ENCODE measurements at regions not wholly inside any gene's neighbourhood (a gene's known extent, or its start where the extent isn't known, plus 50 kb on each side); places are given as distances from the start of the nearest gene placed in this dataset.

GRCh38 chr5:63602971-63603370, 359.3 kb downstream of the HTR1A start:
- Histone ChIP-seq H4K20me1 (ENCODE audit: insufficient read depth, low read length) (no peaks in the 10 kb centered on the region), H2AFZ (ENCODE audit: low read length) (no peak overlapping the region), H3K9ac (ENCODE audit: low read length) (no peak overlapping the region), H3K79me2 (ENCODE audit: insufficient read depth, low read length) (no peaks in the 10 kb centered on the region), H3K4me2 (ENCODE audit: low read length) (no peak overlapping the region), H3K9me3 (ENCODE audit: low read length) (no peaks in the 10 kb centered on the region), H3K4me3 (ENCODE audit: low read depth, low read length, poor library complexity, severe bottlenecking) (no peak overlapping the region), H3K4me1 (ENCODE audit: insufficient read depth, low read length, severe bottlenecking) (no peaks in the 10 kb centered on the region), H3K36me3 (ENCODE audit: insufficient read depth, low read length) (no peaks in the 10 kb centered on the region), H3K27me3 (ENCODE audit: insufficient read depth, low read length) (no peaks in the 10 kb centered on the region), H3K27ac (ENCODE audit: low read depth, low read length, poor library complexity, severe bottlenecking) (no peak overlapping the region), H3F3A (ENCODE audit: insufficient read depth, low read length) (no peaks in the 10 kb centered on the region), H3K9me2 (ENCODE audit: low read depth, low read length) (no peaks in the 10 kb centered on the region)
- TF ChIP-seq, protein P1, sequence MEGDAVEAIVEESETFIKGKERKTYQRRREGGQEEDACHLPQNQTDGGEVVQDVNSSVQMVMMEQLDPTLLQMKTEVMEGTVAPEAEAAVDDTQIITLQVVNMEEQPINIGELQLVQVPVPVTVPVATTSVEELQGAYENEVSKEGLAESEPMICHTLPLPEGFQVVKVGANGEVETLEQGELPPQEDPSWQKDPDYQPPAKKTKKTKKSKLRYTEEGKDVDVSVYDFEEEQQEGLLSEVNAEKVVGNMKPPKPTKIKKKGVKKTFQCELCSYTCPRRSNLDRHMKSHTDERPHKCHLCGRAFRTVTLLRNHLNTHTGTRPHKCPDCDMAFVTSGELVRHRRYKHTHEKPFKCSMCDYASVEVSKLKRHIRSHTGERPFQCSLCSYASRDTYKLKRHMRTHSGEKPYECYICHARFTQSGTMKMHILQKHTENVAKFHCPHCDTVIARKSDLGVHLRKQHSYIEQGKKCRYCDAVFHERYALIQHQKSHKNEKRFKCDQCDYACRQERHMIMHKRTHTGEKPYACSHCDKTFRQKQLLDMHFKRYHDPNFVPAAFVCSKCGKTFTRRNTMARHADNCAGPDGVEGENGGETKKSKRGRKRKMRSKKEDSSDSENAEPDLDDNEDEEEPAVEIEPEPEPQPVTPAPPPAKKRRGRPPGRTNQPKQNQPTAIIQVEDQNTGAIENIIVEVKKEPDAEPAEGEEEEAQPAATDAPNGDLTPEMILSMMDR (IDR thresholded peaks at IDR 0.05; ENCODE audit: low read length): no peak
- TF ChIP-seq EZH2 (IDR thresholded peaks at IDR 0.05; ENCODE audit: borderline replicate concordance, low read length): no peak

GRCh38 chr5:63596254-63596653, 366.0 kb downstream of the HTR1A start:
- TF ChIP-seq, protein P1 (IDR thresholded peaks at IDR 0.05; ENCODE audit: low read length): no peak
- TF ChIP-seq EZH2 (IDR thresholded peaks at IDR 0.05; ENCODE audit: borderline replicate concordance, low read length): no peak
- H3K4me3 ChIP-seq (ENCODE audit: low read depth, low read length, poor library complexity, severe bottlenecking): no peak overlapping the region
- no peaks in the 10 kb centered on the region for H3F3A ChIP-seq (ENCODE audit: insufficient read depth, low read length)
- no peak overlapping the region for H3K9ac ChIP-seq (ENCODE audit: low read length)
- H2AFZ ChIP-seq (ENCODE audit: low read length): no peak overlapping the region
- no peak overlapping the region for H3K27ac ChIP-seq (ENCODE audit: low read depth, low read length, poor library complexity, severe bottlenecking)
- H3K9me3 ChIP-seq (ENCODE audit: low read length): no peaks in the 10 kb centered on the region
- no peaks in the 10 kb centered on the region for H4K20me1 ChIP-seq (ENCODE audit: insufficient read depth, low read length)
- H3K27me3 ChIP-seq (ENCODE audit: insufficient read depth, low read length): no peaks in the 10 kb centered on the region
- no peak overlapping the region for H3K4me2 ChIP-seq (ENCODE audit: low read length)
- no peaks in the 10 kb centered on the region for H3K36me3 ChIP-seq (ENCODE audit: insufficient read depth, low read length)
- H3K9me2 ChIP-seq (ENCODE audit: low read depth, low read length): no peaks in the 10 kb centered on the region
- H3K4me1 ChIP-seq (ENCODE audit: insufficient read depth, low read length, severe bottlenecking): no peaks in the 10 kb centered on the region
- H3K79me2 ChIP-seq (ENCODE audit: insufficient read depth, low read length): no peaks in the 10 kb centered on the region

DNA sequence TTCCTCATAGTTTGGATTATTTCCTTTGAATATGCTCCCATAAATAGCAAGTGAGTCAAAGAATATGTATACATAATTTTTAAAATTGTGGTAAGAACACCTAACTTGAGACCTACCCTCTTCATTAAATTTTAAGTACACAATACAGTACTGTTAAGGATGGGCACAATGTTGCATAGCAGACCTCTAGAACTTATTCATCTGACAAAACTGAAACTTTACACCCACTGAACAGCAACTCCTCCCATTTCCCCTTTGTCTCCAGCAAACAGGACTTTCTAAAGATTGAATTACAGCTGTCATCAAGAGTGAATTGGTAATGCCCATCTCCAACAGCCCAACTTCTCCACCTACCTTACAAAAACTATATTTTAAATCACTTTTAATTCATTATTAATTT, 388.9 kb downstream of the HTR1A start:
- Histone ChIP-seq H3K4me2 (ENCODE audit: low read length) (no peak overlapping the region), H3K79me2 (ENCODE audit: insufficient read depth, low read length) (no peaks in the 10 kb centered on the region), H3F3A (ENCODE audit: insufficient read depth, low read length) (no peaks in the 10 kb centered on the region), H3K4me3 (ENCODE audit: low read depth, low read length, poor library complexity, severe bottlenecking) (no peak overlapping the region), H3K27ac (ENCODE audit: low read depth, low read length, poor library complexity, severe bottlenecking) (no peak overlapping the region), H3K9ac (ENCODE audit: low read length) (no peak overlapping the region), H3K27me3 (ENCODE audit: insufficient read depth, low read length) (no peaks in the 10 kb centered on the region), H4K20me1 (ENCODE audit: insufficient read depth, low read length) (no peaks in the 10 kb centered on the region), H2AFZ (ENCODE audit: low read length) (no peak overlapping the region), H3K4me1 (ENCODE audit: insufficient read depth, low read length, severe bottlenecking) (no peaks in the 10 kb centered on the region), H3K36me3 (ENCODE audit: insufficient read depth, low read length) (no peaks in the 10 kb centered on the region), H3K9me3 (ENCODE audit: low read length) (no peaks in the 10 kb centered on the region), H3K9me2 (ENCODE audit: low read depth, low read length) (no peaks in the 10 kb centered on the region)
- no peak for TF ChIP-seq EZH2 (IDR thresholded peaks at IDR 0.05; ENCODE audit: borderline replicate concordance, low read length)
- TF ChIP-seq, protein P1 (IDR thresholded peaks at IDR 0.05; ENCODE audit: low read length): no peak

All from OCI-LY1 (cell line).